Testis (tissue), 2 donors: ENCODE measurements at regions not wholly inside any gene's neighbourhood (a gene's known extent, or its start where the extent isn't known, plus 50 kb on each side); places are given as distances from the start of the nearest gene placed in this dataset.

ENCODE experiments used
- DNase-seq: peaks from one replicate; pipeline ENCODE4 v3.0.0-alpha.2; 2019
- H3K27ac ChIP-seq, 2 donors: fragments of 200-600 bp; sonication (generic); one replicate each; pipeline ENCODE4 v1.5.1; 2019
- H3K27me3 ChIP-seq: fragments of 200-600 bp; sonication (generic); one replicate; pipeline ENCODE4 v1.5.1; 2019
- H3K36me3 ChIP-seq: fragments of 200-600 bp; sonication (generic); one replicate; pipeline ENCODE4 v1.5.1; 2017; ENCODE audit warnings: low read depth; ENCODE audit errors: missing control alignments
- H3K4me1 ChIP-seq: fragments of 200-600 bp; sonication (generic); one replicate; pipeline ENCODE4 v1.5.1; 2019
- H3K4me3 ChIP-seq, 2 donors: fragments of 200-600 bp; sonication (generic); one replicate each; pipeline ENCODE4 v1.5.1; 2017 to 2019
- H3K9me3 ChIP-seq: fragments of 200-600 bp; sonication (generic); one replicate; pipeline ENCODE4 v1.5.1; 2017
- CTCF ChIP-seq, 3 experiments: fragments of 450-650 bp in 2 of 3; fragments of 200-600 bp in 1 of 3; sonication (generic) in 1 of 3; IDR thresholded peaks; one replicate each; pipeline ENCODE4 v1.5.1; 2016 to 2019; ENCODE audit warnings: antibody characterized with exemption in 3 of 3, mild to moderate bottlenecking in 2 of 3, moderate library complexity in 1 of 3
- POLR2A ChIP-seq: fragments of 450-650 bp; IDR thresholded peaks from one replicate; pipeline ENCODE4 v1.6.1; 2017; ENCODE audit warnings: antibody characterized with exemption, mild to moderate bottlenecking, moderate library complexity
- WGBS, 2 donors: methylation state at CpG; one replicate each; pipeline ENCODE4 v1.1.5; 2018; 5-methylcytosine and 5-hydroxymethylcytosine counted together
- intact Hi-C: fragments of 100-400 bp; cut with DNase I; formaldehyde crosslinking; loops from one replicate; pipeline ENCODE4 v1.15.1; 2023; ENCODE audit warnings: low total_unique reads

DNA sequence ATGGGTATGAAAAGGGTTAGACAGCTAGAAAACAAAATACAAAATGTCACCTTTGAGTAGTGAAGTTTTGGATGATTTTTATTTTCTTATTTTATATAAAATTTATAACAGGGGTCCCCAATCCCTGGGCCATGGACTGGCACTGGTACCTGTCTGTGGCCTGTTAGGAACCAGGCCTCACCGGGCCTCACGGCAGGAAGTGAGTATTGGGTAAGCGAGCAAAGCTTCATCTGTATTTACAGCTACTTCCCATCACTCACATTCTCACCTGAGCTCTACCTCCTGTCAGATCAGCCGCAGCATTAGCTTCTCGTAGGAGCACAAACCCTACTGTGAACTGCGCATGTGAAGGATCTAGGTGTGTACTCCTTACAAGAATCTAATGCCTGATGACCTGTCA lies 202.8 kb upstream of the TWIST2 start:
- H3K9me3 ChIP-seq, result no peaks in the 10 kb centered on the region
- H3K4me3 ChIP-seq, result no peak overlapping the region
- 79 to 95% methylated on average over 6 of the region's 6 CpGs for WGBS, 2 donors
- no peaks in the 10 kb centered on the region for H3K36me3 ChIP-seq
- no peak overlapping the region for H3K27ac ChIP-seq
- no peaks in the 10 kb centered on the region for H3K4me1 ChIP-seq
- DNase-seq, result no peak
- intact Hi-C loops, result no loop called here
- TF ChIP-seq POLR2A (no peak), CTCF (IDR thresholded peaks at IDR 0.05) (no peak)
- no peaks in the 10 kb centered on the region for H3K27me3 ChIP-seq

GRCh38 chr2:238645716-238646115 lies 202.2 kb upstream of the TWIST2 start:
- Histone ChIP-seq H3K9me3 (no peaks in the 10 kb centered on the region), H3K27me3 (no peaks in the 10 kb centered on the region), H3K36me3 (no peaks in the 10 kb centered on the region), H3K4me1 (no peaks in the 10 kb centered on the region), H3K27ac (no peak overlapping the region), H3K4me3 (no peak overlapping the region)
- DNase-seq, result no peak
- TF ChIP-seq POLR2A (no peak), CTCF (IDR thresholded peaks at IDR 0.05) (no peak)
- intact Hi-C loops, result no loop called here
- 88 to 98% methylated on average over 1 of the region's 1 CpG for WGBS, 2 donors

DNA sequence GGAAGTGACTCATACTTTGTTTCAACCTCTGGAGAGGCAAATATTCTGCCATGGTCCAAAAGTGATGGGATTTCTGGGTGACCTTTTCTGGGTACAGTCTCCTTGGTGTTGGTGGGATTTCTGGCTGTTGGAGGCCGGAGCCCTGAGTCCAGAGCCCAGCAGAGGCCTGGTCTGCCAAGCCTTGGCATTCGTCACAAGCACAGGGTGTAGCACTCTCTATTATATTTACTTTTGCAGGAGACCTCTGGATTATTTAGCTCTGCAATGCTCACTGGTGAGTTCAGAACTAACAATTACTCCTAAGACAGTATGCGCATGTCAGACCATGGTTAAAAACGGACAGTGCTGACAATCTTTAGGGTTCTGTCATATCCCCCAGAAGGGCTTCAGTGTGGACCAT lies 201.6 kb upstream of the TWIST2 start:
- H3K9me3 ChIP-seq, result no peaks in the 10 kb centered on the region
- TF ChIP-seq CTCF (IDR thresholded peaks at IDR 0.05) (no peak), POLR2A (no peak)
- no peaks in the 10 kb centered on the region for H3K4me1 ChIP-seq
- intact Hi-C loops, result no loop called here
- WGBS, 2 donors, result 90 to 95% methylated on average over 4 of the region's 4 CpGs
- H3K36me3 ChIP-seq, result no peaks in the 10 kb centered on the region
- DNase-seq, result no peak
- no peak overlapping the region for H3K27ac ChIP-seq
- H3K4me3 ChIP-seq, result no peak overlapping the region
- H3K27me3 ChIP-seq, result no peaks in the 10 kb centered on the region

- intact Hi-C loops, result no loop called here
- no peaks in the 10 kb centered on the region for H3K9me3 ChIP-seq
- H3K4me1 ChIP-seq, result no peaks in the 10 kb centered on the region
- 90 to 93% methylated on average over 4 of the region's 4 CpGs for WGBS, 2 donors
- DNase-seq, result no peak
- no peak overlapping the region for H3K4me3 ChIP-seq
- no peaks in the 10 kb centered on the region for H3K36me3 ChIP-seq
- TF ChIP-seq CTCF (IDR thresholded peaks at IDR 0.05) (no peak), POLR2A (no peak)
- H3K27me3 ChIP-seq, result no peaks in the 10 kb centered on the region
- no peak overlapping the region for H3K27ac ChIP-seq
Observed at GRCh38 chr2:238646803-238647202, 201.1 kb upstream of the TWIST2 start.

DNA sequence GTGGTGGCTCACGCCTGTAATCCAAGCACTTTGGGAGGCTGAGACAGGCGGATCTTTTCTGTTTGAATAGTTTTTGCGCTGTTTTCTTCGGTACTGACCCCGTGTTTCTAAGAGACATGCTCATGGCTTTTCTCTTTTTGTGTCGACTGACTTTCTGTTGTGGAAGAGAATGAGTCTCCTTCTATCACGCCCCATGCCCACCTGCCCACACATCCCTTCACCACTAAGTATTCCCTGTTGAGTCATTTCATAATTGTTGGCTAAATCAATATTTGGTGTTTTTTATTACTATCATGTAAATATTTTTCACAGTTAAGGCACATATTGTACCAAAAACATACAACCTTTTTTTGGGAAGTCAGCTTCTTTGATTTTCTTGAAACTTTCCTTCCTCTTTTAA lies 198.8 kb upstream of the TWIST2 start:
- H3K36me3 ChIP-seq, result no peaks in the 10 kb centered on the region
- no peak overlapping the region for H3K27ac ChIP-seq
- no peak overlapping the region for H3K4me3 ChIP-seq
- intact Hi-C loops, result no loop called here
- DNase-seq, result no peak
- no peak for TF ChIP-seq CTCF (IDR thresholded peaks at IDR 0.05)
- TF ChIP-seq POLR2A, result no peak
- H3K27me3 ChIP-seq, result no peaks in the 10 kb centered on the region
- H3K9me3 ChIP-seq, result no peaks in the 10 kb centered on the region
- WGBS, 2 donors, result 95% methylated on average over 7 of the region's 7 CpGs
- no peaks in the 10 kb centered on the region for H3K4me1 ChIP-seq
